HG02610 (cell line): ENCODE measurements at regions not wholly inside any gene's neighbourhood (a gene's known extent, or its start where the extent isn't known, plus 50 kb on each side); places are given as distances from the start of the nearest gene placed in this dataset.
"Not testable (repeated sequence)": the region's sequence is repeated elsewhere in the genome, so short reads cannot be mapped to it uniquely, and the experiment has no call there.

ENCODE experiments used
- ATAC-seq: cut with Tn5 transposase; IDR thresholded peaks from one replicate; pipeline ENCODE4 v1.9.1; 2021; ENCODE audit warnings: mild to moderate bottlenecking, moderate library complexity; ENCODE audit not compliant: unreplicated experiment

GRCh38 chr18:22789600-22789999, 143.5 kb upstream of the RBBP8 start:
- no peak for ATAC-seq

GRCh38 chr18:22790545-22791309, 142.4 kb upstream of the RBBP8 start:
- ATAC-seq: no peak

- no peak for ATAC-seq
Measured at GRCh38 chr18:22791310-22791610, 141.9 kb upstream of the RBBP8 start.

GRCh38 chr18:22796113-22796512, 137.0 kb upstream of the RBBP8 start:
- no peak for ATAC-seq

- ATAC-seq: no peak
Measured at GRCh38 chr18:22800551-22800951, 132.6 kb upstream of the RBBP8 start.

GRCh38 chr18:22813648-22814328, 119.3 kb upstream of the RBBP8 start:
- no peak for ATAC-seq

- ATAC-seq: no peak
Measured at GRCh38 chr18:22814329-22814703, 118.8 kb upstream of the RBBP8 start.

GRCh38 chr18:22816266-22817176, 116.6 kb upstream of the RBBP8 start:
- ATAC-seq: no peak

GRCh38 chr18:22817844-22818243, 115.3 kb upstream of the RBBP8 start:
- ATAC-seq: no peak

GRCh38 chr18:22822024-22822423, 111.1 kb upstream of the RBBP8 start:
- no peak for ATAC-seq

- ATAC-seq: peak; percentile 68
Measured at GRCh38 chr18:22822841-22823508, 110.2 kb upstream of the RBBP8 start.

GRCh38 chr18:22826726-22827125, 106.4 kb upstream of the RBBP8 start:
- no peak for ATAC-seq

GRCh38 chr18:22827216-22827615, 105.9 kb upstream of the RBBP8 start:
- ATAC-seq: no peak

- no peak for ATAC-seq
Measured at GRCh38 chr18:22827741-22828140, 105.4 kb upstream of the RBBP8 start.

GRCh38 chr18:22828171-22828570, 105.0 kb upstream of the RBBP8 start:
- no peak for ATAC-seq

GRCh38 chr18:22828583-22828982, 104.5 kb upstream of the RBBP8 start:
- not testable (repeated sequence) for ATAC-seq

- no peak for ATAC-seq
Measured at GRCh38 chr18:22829781-22830180, 103.3 kb upstream of the RBBP8 start.

- ATAC-seq: no peak
Measured at GRCh38 chr18:22830511-22830910, 102.6 kb upstream of the RBBP8 start.

GRCh38 chr18:22831441-22831904, 101.7 kb upstream of the RBBP8 start:
- ATAC-seq: peak; percentile 55

GRCh38 chr18:22836932-22837331, 96.2 kb upstream of the RBBP8 start:
- no peak for ATAC-seq

- no peak for ATAC-seq
Measured at GRCh38 chr18:22838221-22838620, 94.9 kb upstream of the RBBP8 start.
